H1 (cell line): ENCODE measurements at regions not wholly inside any gene's neighbourhood (a gene's known extent, or its start where the extent isn't known, plus 50 kb on each side); places are given as distances from the start of the nearest gene placed in this dataset.

Experiments used
- CTCF ChIA-PET: fragments of 300-600 bp; sonication (Branson Sonifier 250); formaldehyde crosslinking; loops from one replicate; lab custom pipeline; 2021; ENCODE audit not compliant: partially characterized antibody; lab: Charles Lee
- POLR2A ChIA-PET: fragments of 300-600 bp; sonication (Branson Sonifier 250); formaldehyde crosslinking; loops from one replicate; lab custom pipeline; 2021; ENCODE audit warnings: inconsistent platforms; ENCODE audit not compliant: partially characterized antibody; lab: Charles Lee
- DNase-seq, 2 experiments: peaks; one replicate each; pipeline versions ENCODE4 v3.0.0 to v3.0.0-alpha.2; 2010 to 2022; ENCODE audit warnings: low spot score in 2 of 2, low read depth in 1 of 2, mixed read lengths in 1 of 2
- FAIRE-seq: peaks from 2 replicates; lab custom pipeline; 2011; peaks lifted over from hg19 to GRCh38; lab: Jason Lieb, UNC
- H2AFZ ChIP-seq: 2 replicates; pipeline ENCODE4 v1.8.1; 2012; ENCODE audit warnings: low read length, inconsistent platforms
- H2AK5ac ChIP-seq: 2 replicates; pipeline ENCODE4 v1.6.1; 2013; ENCODE audit warnings: low read depth, low read length
- H2BK120ac ChIP-seq: replicated peaks from 2 replicates; pipeline ENCODE3; 2013; ENCODE audit warnings: low read depth, low read length, inconsistent platforms
- H2BK12ac ChIP-seq: 2 replicates; pipeline ENCODE4 v1.6.1; 2013; ENCODE audit warnings: low read depth, low read length
- H2BK15ac ChIP-seq: 2 replicates; pipeline ENCODE4 v1.6.1; 2013; ENCODE audit warnings: low read length
- H2BK20ac ChIP-seq: 2 replicates; pipeline ENCODE4 v1.6.1; 2013; ENCODE audit warnings: low read length
- H2BK5ac ChIP-seq: 2 replicates; pipeline ENCODE4 v1.6.1; 2013; ENCODE audit warnings: low read depth, low read length
- H3K14ac ChIP-seq: 2 replicates; pipeline ENCODE4 v1.6.1; 2013; ENCODE audit warnings: inconsistent platforms; ENCODE audit not compliant: insufficient read length
- H3K18ac ChIP-seq: 2 replicates; pipeline ENCODE4 v1.6.1; 2013; ENCODE audit warnings: low read length; ENCODE audit errors: extremely low read depth
- H3K23ac ChIP-seq: 2 replicates; pipeline ENCODE4 v1.6.1; 2013; ENCODE audit warnings: inconsistent platforms; ENCODE audit not compliant: insufficient read length
- H3K23me2 ChIP-seq: 2 replicates; pipeline ENCODE4 v1.6.1; 2013; ENCODE audit warnings: low read depth, low read length
- H3K27ac ChIP-seq: 2 replicates; pipeline ENCODE4 v1.6.1; 2011; ENCODE audit warnings: low read depth, low read length, inconsistent platforms
- H3K27me3 ChIP-seq, 4 experiments: replicated peaks in 1 of 4; 1 replicate in 1 of 4; 2 replicates in 3 of 4; pipeline versions ENCODE4 v1.6.1 to v1.8.1; 2011 to 2013; ENCODE audit warnings: low read length in 3 of 4, mild to moderate bottlenecking in 3 of 4, inconsistent platforms in 2 of 4, mixed read lengths in 2 of 4, moderate library complexity in 1 of 4; ENCODE audit not compliant: control insufficient read depth in 3 of 4, insufficient read depth in 3 of 4; ENCODE audit errors: extremely low read depth in 1 of 4
- H3K36me3 ChIP-seq, 4 experiments: 2 replicates each; pipeline versions ENCODE4 v1.6.1 to v1.8.1; 2011 to 2013; ENCODE audit warnings: mild to moderate bottlenecking in 4 of 4, low read length in 3 of 4, moderate library complexity in 2 of 4, control low read depth in 1 of 4, inconsistent platforms in 1 of 4; ENCODE audit not compliant: insufficient read depth in 4 of 4, control insufficient read depth in 2 of 4
- H3K4ac ChIP-seq: replicated peaks from 2 replicates; pipeline ENCODE3; 2013; ENCODE audit warnings: low read length, low read depth, mixed read lengths, inconsistent platforms; ENCODE audit not compliant: insufficient read length
- H3K4me1 ChIP-seq, 4 experiments: replicated peaks in 1 of 4; 1 replicate in 1 of 4; 2 replicates in 3 of 4; pipeline versions ENCODE4 v1.6.1 to v1.8.1; 2011 to 2013; ENCODE audit warnings: low read length in 3 of 4, inconsistent platforms in 2 of 4, mixed read lengths in 1 of 4; ENCODE audit not compliant: insufficient read depth in 4 of 4, control insufficient read depth in 3 of 4
- H3K4me2 ChIP-seq, 2 experiments: 2 replicates each; pipeline versions ENCODE4 v1.6.1 to v1.8.1; 2011 to 2013; ENCODE audit warnings: low read depth in 2 of 2, low read length in 2 of 2, control low read depth in 1 of 2, inconsistent platforms in 1 of 2, mild to moderate bottlenecking in 1 of 2; ENCODE audit not compliant: insufficient read depth in 1 of 2
- H3K4me3 ChIP-seq, 4 experiments: fragments of 200-600, 300-600 bp in 1 of 4; sonication (generic), shearing (Covaris generic), sonication (Bioruptor Twin) in 1 of 4; 2 replicates each; pipeline versions ENCODE4 v1.5.1 to v1.8.1; 2011 to 2016; ENCODE audit warnings: low read length in 4 of 4, low read depth in 3 of 4, control low read depth in 2 of 4, inconsistent platforms in 2 of 4, mild to moderate bottlenecking in 2 of 4, mixed read lengths in 1 of 4, moderate library complexity in 1 of 4; ENCODE audit not compliant: insufficient read depth in 2 of 4; ENCODE audit errors: extremely low read depth in 1 of 4
- H3K56ac ChIP-seq: replicated peaks from 2 replicates; pipeline ENCODE3; 2013; ENCODE audit warnings: low read depth, mild to moderate bottlenecking, mixed read lengths, low read length, inconsistent platforms; ENCODE audit not compliant: insufficient read length
- H3K79me1 ChIP-seq: 2 replicates; pipeline ENCODE4 v1.6.1; 2013; ENCODE audit warnings: low read depth, low read length, control low read depth
- H3K79me2 ChIP-seq, 2 experiments: 2 replicates each; pipeline versions ENCODE4 v1.6.1 to v1.8.1; 2012 to 2013; ENCODE audit warnings: low read length in 2 of 2, mild to moderate bottlenecking in 2 of 2, inconsistent platforms in 1 of 2; ENCODE audit not compliant: insufficient read depth in 2 of 2, control insufficient read depth in 1 of 2
- H3K9ac ChIP-seq, 4 experiments: replicated peaks in 1 of 4; 1 replicate in 1 of 4; 2 replicates in 3 of 4; pipeline versions ENCODE4 v1.6.1 to v1.8.1; 2011 to 2013; ENCODE audit warnings: low read depth in 3 of 4, low read length in 3 of 4, control low read depth in 2 of 4, mild to moderate bottlenecking in 2 of 4, moderate library complexity in 2 of 4, inconsistent platforms in 1 of 4; ENCODE audit errors: extremely low read depth in 1 of 4
- H3K9me3 ChIP-seq, 2 experiments: 2 replicates each; pipeline versions ENCODE4 v1.6.1 to v1.8.1; 2012 to 2013; ENCODE audit warnings: mild to moderate bottlenecking in 2 of 2, moderate library complexity in 2 of 2, control low read depth in 1 of 2, inconsistent platforms in 1 of 2, low read depth in 1 of 2, low read length in 1 of 2, mixed read lengths in 1 of 2; ENCODE audit not compliant: insufficient read depth in 2 of 2
- H4K20me1 ChIP-seq, 2 experiments: replicated peaks in 1 of 2; 2 replicates each; pipeline versions ENCODE3 to v1.8.1; 2011 to 2013; ENCODE audit warnings: inconsistent platforms in 2 of 2, low read length in 2 of 2, mild to moderate bottlenecking in 1 of 2; ENCODE audit not compliant: insufficient read depth in 2 of 2, control insufficient read depth in 1 of 2
- H4K5ac ChIP-seq: 2 replicates; pipeline ENCODE4 v1.6.1; 2013; ENCODE audit warnings: low read length, low read depth, mixed read lengths, inconsistent platforms; ENCODE audit not compliant: insufficient read length
- H4K8ac ChIP-seq: 2 replicates; pipeline ENCODE4 v1.8.0; 2013; ENCODE audit warnings: mild to moderate bottlenecking, moderate library complexity, low read length, inconsistent platforms; ENCODE audit not compliant: insufficient read depth; ENCODE audit errors: extremely low read depth
- H4K91ac ChIP-seq: replicated peaks from 2 replicates; pipeline ENCODE3; 2013; ENCODE audit warnings: low read length, mixed read lengths, inconsistent platforms; ENCODE audit not compliant: insufficient read length
- CBX5 ChIP-seq: fragments of 300-800, 300-1000 bp; sonication (generic); IDR thresholded peaks from 2 replicates; pipeline ENCODE4 v1.7.1; 2016; ENCODE audit warnings: antibody characterized with exemption, low read length, low read depth
- CHD2 ChIP-seq: IDR thresholded peaks from 2 replicates; pipeline ENCODE4 v1.6.1; 2012; ENCODE audit warnings: low read length, improper control_type of control experiment
- CTBP2 ChIP-seq: IDR thresholded peaks from 2 replicates; pipeline ENCODE4 v1.7.0; 2011; ENCODE audit warnings: borderline replicate concordance, mild to moderate bottlenecking, moderate library complexity, mixed read lengths, low read length; ENCODE audit not compliant: insufficient read depth, insufficient read length
- GABPA ChIP-seq: IDR thresholded peaks from 2 replicates; pipeline ENCODE4 v1.6.1; 2011; ENCODE audit warnings: mild to moderate bottlenecking, low read length, moderate library complexity, borderline replicate concordance; ENCODE audit not compliant: insufficient read depth
- HDAC2 ChIP-seq, 2 experiments: fragments of 300-600 bp in 1 of 2; sonication (generic) in 1 of 2; IDR thresholded peaks; 2 replicates each; pipeline ENCODE4 v1.6.1; 2011 to 2012; ENCODE audit warnings: low read depth in 2 of 2, low read length in 2 of 2, mild to moderate bottlenecking in 2 of 2, moderate library complexity in 2 of 2, borderline replicate concordance in 1 of 2, inconsistent platforms in 1 of 2
- JUND ChIP-seq: IDR thresholded peaks from 2 replicates; pipeline ENCODE4 v1.6.1; 2011; ENCODE audit warnings: mild to moderate bottlenecking, improper control_type of control experiment, low read length
- KDM5A ChIP-seq: fragments of 200-600 bp; IDR thresholded peaks from 2 replicates; pipeline ENCODE4 v1.7.1; 2012; ENCODE audit warnings: mild to moderate bottlenecking, low read length, inconsistent platforms, mixed read lengths
- NRF1 ChIP-seq: IDR thresholded peaks from 2 replicates; pipeline ENCODE4 v1.6.1; 2011; ENCODE audit warnings: mild to moderate bottlenecking, low read depth, low read length, improper control_type of control experiment
- POLR2AphosphoS5 ChIP-seq: IDR thresholded peaks from 2 replicates; pipeline ENCODE4 v1.6.1; 2011; ENCODE audit warnings: low read depth, low read length
- POU5F1 ChIP-seq: IDR thresholded peaks from 2 replicates; pipeline ENCODE4 v1.6.1; 2011; ENCODE audit warnings: low read depth, mild to moderate bottlenecking, low read length, moderate library complexity
- RNF2 ChIP-seq: fragments of 200-900, 300-1000 bp; sonication (generic); IDR thresholded peaks from 2 replicates; pipeline ENCODE4 v1.7.1; 2016; ENCODE audit warnings: borderline replicate concordance, low read depth, mild to moderate bottlenecking, antibody characterized with exemption, low read length; ENCODE audit not compliant: poor library complexity, severe bottlenecking; ENCODE audit errors: missing control alignments
- RXRA ChIP-seq: IDR thresholded peaks from 2 replicates; pipeline ENCODE4 v1.6.1; 2011; ENCODE audit warnings: low read depth, mild to moderate bottlenecking, low read length, moderate library complexity; ENCODE audit not compliant: insufficient read depth
- TBP ChIP-seq: IDR thresholded peaks from 2 replicates; pipeline ENCODE4 v1.6.1; 2011; ENCODE audit warnings: low read depth, low read length, improper control_type of control experiment
- WGBS, 2 experiments: shearing (Covaris generic) in 1 of 2; methylation state at CpG; one replicate each; pipeline versions ENCODE4 v1.1.6 to v1.1.7; 2013 to 2015; ENCODE audit warnings: low lambda C conversion rate in 2 of 2, mixed read lengths in 2 of 2, inconsistent platforms in 1 of 2, low coverage in 1 of 2, missing lambda C conversion rate in 1 of 2; ENCODE audit not compliant: insufficient replicate concordance in 2 of 2, insufficient coverage in 1 of 2, insufficient read length in 1 of 2; ENCODE audit errors: extremely low coverage in 1 of 2, missing lambda C conversion rate in 1 of 2; 5-methylcytosine and 5-hydroxymethylcytosine counted together
- TF ChIP-seq, protein P1 (sequence below): IDR thresholded peaks from 2 replicates; pipeline ENCODE4 v1.6.1; 2012; ENCODE audit warnings: inconsistent platforms

DNA sequence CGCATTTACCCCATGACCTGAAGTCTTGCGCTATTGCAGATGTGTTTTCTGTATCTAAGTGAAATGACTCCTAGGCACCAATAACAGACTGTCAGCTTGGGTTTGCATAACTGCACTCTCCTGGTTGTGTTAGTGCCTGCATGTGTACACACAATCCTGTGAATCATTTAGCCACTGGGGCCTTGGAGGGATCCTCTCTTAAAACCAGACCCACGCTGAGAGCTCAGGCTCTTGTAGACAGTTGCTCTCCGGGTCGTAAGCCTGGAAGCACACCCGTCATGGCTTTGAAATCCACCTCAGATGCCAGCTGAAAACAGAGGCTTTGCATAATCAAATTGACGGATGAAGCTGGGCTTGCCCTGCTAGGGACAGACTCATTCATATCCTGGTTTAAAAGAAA, 79.2 kb upstream of the RBM19 start:
- WGBS, 2 experiments, result 89% methylated on average over 7 of the region's 7 CpGs; no CpG with 5 or more reads in 1 of the 2 experiments
- Histone ChIP-seq H3K56ac (no peak overlapping the region), H2BK5ac (no peak overlapping the region)
- TF ChIP-seq POLR2AphosphoS5 (no peak), NRF1 (no peak), CBX5 (no peak), TBP (no peak), KDM5A (no peak), POU5F1 (no peak), GABPA (no peak), CTBP2 (no peak), JUND (no peak), RXRA (no peak), CHD2 (no peak), HDAC2 (IDR thresholded peaks at IDR 0.05; ENCODE audit: borderline replicate concordance in 1 of 2, low read depth in 2 of 2, low read length in 2 of 2) (no peak), RNF2 (no peak)
- TF ChIP-seq, protein P1, sequence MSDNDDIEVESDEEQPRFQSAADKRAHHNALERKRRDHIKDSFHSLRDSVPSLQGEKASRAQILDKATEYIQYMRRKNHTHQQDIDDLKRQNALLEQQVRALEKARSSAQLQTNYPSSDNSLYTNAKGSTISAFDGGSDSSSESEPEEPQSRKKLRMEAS, result no peak

More for the DNA sequence above, 79.2 kb upstream of the RBM19 start:
- Histone ChIP-seq H3K4me1 (peaks cover 0 to 13% (median 8%) of the 10 kb centered on the region in 4 experiments; a peak in 3 of 7 replicates), H3K27me3 (peaks cover 0 to 3% (median 0%) of the 10 kb centered on the region in 4 experiments; a peak in 1 of 7 replicates), H3K9ac (no peak overlapping the region), H3K4me3 (no peak overlapping the region), H3K36me3 (no peaks in the 10 kb centered on the region), H2BK12ac (no peak overlapping the region), H2BK20ac (no peak overlapping the region), H3K23me2 (peaks cover 2% of the 10 kb centered on the region; the same call in 1 of the 2 replicates), H4K5ac (no peak overlapping the region), H2AFZ (no peak overlapping the region), H3K4me2 (no peak overlapping the region), H3K79me2 (no peaks in the 10 kb centered on the region), H4K20me1 (no peaks in the 10 kb centered on the region), H3K23ac (no peak overlapping the region), H4K8ac (no peak overlapping the region), H3K9me3 (no peaks in the 10 kb centered on the region), H3K14ac (no peak overlapping the region), H2BK15ac (no peak overlapping the region), H3K27ac (no peak overlapping the region), H2BK120ac (no peak overlapping the region), H4K91ac (no peak overlapping the region), H2AK5ac (no peak overlapping the region), H3K79me1 (no peaks in the 10 kb centered on the region), H3K4ac (no peak overlapping the region), H3K18ac (no peak overlapping the region)
- no peak for FAIRE-seq
- ChIA-PET POLR2A (no interaction called here), CTCF (interaction anchor here (0.6 to 1.6 kb wide), 4 partner anchors 31 to 318 kb away, joined by 3 to 4 read pairs (median 3); no protein-coding TSS in a partner anchor)
- DNase-seq, result no peak
